Urothelium cell line (cell line): ENCODE measurements at regions not wholly inside any gene's neighbourhood (a gene's known extent, or its start where the extent isn't known, plus 50 kb on each side); places are given as distances from the start of the nearest gene placed in this dataset.
A peak's percentile ranks its signal among the peaks of the same experiment; 100 is the strongest.
"Not testable (repeated sequence)": the region's sequence is repeated elsewhere in the genome, so short reads cannot be mapped to it uniquely, and the experiment has no call there.

Source experiments
- DNase-seq: peaks from one replicate; pipeline ENCODE4 v3.0.0; 2011; ENCODE audit warnings: low spot score, mixed read lengths
- FAIRE-seq: peaks from 2 replicates; lab custom pipeline; 2011; peaks lifted over from hg19 to GRCh38; lab: Jason Lieb, UNC

DNA sequence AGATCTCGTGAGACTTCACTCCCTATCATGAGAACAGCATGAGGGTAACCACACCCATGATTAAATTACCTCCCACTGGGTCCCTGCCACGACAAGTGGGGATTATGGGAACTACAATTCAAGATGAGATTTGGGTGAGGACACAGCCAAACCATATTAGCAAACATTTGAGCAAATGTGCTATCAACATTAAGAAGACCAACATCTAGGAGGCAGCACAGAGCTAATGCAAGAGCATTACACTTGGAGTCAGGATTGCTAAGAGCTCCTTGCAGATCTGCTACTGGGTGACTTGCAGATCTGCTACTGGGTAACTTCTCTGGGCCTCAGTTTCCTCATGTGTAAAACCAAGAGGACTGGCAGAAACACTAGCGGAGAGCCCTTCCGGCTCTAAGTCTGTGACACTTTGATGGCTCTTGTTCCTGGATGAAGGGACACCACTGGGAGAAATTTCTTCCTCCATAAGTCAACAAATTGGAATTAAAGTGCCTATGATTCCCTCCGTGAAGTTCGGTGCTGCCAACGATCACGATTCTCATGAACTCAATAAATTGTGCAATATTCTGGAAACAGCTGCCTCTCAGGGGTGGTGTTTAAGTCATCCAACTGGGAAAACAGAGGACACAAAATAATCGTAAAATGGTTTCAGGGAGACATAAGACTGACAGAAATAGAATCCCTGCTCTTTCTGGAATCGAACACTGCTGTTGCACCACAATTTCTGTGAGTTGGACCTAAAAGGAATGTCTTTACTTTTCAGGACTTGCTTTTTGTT, 115.8 kb upstream of the ITGB1 start:
- no peak for FAIRE-seq
- no peak for DNase-seq

DNA sequence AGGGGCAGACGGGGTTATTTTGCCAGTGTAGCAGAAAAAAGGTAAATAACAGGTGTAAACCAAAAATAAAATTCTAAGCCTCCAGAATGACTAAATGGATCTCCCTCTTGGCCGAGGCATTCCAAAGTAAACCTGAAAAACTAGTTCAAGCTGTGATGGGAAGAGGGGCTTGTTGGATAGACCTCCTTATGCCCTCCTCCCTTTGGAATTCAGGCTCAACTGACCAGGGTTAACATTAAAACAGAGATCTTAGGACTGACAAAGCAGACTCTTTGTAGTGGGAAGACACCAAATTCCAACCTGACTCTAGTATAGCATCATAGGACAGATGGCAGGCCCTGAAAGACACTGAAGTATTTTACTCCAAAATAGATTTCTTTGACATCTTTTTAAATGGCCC, 113.8 kb upstream of the ITGB1 start:
- FAIRE-seq: no peak

DNA sequence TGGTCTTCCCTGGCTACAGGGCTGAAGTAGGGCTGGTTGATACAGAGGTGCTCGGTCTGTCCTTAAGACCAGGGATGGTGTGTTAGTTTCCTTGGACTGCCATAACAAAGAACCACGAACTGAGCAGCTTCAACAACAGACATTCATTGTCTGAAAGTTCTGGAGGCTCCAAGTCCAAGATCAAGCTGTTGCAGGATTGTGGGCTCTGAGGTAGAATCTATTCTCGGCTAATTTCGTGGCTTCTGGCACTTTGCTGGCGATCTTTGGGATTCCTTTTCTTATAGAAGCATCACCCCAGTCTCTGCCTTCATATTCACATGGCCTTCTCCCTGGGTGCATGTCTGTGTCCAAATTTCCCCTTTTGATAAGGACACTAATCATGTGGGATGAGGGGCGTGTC, 112.1 kb upstream of the ITGB1 start:
- FAIRE-seq: no peak
- DNase-seq: no peak

More for the DNA sequence above, 113.8 kb upstream of the ITGB1 start:
- DNase-seq: no peak

DNA sequence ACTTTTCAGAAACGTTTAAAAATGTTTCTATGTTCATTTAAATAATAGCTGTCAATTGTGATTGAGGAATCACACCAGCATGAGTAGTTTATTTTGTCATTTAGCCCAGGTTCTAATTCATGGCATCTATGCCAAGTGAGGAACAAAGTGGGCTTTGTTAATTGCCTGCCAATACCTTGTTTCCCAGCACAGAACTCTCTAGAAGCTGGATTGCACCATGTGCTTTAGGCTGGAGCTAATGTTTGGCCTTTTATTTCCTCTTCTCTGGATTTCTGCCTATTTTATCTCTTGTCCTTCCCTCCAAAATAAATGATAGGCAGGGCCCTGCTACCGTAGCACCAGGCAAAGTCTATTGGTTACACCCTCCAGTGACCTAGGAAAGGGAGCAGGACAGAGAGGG, 109.9 kb upstream of the ITGB1 start:
- no peak for FAIRE-seq
- no peak for DNase-seq

DNA sequence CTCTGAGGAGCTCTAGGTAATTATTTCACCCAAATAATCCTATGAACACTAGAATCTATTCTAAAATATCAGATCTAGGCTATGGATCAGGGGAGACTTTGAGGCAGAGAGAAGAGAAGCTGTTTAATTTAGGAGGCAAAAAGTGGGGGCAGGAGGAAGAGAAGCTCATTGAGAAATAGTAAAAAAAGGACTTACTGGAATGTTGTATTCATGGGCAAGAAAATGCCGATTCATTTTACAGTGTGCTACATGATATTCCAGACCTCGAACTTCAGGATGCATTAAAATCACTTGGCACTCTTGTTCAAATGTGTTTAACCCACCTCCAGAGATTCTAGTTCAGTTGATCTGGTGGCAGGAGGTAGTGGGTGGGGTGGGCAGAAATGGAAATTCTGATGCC, 109.5 kb upstream of the ITGB1 start:
- DNase-seq (no peak), FAIRE-seq (no peak)

DNA sequence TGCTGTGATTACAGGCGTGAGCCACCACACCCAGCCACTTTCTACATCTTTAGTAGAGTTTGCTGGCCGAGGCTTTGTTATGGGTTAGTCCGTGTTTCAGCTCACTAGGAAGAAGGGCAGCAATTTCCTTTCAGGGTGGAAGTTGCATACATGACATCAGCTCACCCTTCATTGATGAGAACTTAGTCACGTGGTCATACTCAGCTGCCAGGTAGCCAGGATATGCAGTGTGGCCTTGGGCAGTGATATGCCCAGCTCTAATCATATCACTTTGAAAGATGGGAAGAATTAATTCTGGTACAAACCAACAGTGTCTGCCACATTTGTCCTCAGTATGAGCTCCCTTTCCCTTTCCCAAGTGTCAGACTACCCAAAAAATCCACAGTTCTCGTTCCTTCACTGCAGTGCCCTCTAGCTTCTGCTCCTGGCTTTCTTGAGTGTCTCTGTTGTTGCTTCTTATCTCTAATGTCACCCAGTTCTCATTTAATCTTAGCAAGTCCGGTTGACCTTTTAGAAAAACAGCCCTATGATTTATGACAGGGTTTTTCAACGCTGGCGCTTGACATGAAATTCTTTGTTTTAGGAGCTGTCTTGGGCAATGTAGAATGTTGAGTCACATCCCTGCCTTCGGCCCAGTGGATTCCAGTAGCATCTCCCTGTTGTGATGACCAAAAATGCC, 108.7 kb upstream of the ITGB1 start:
- FAIRE-seq: peak; percentile 23

DNA sequence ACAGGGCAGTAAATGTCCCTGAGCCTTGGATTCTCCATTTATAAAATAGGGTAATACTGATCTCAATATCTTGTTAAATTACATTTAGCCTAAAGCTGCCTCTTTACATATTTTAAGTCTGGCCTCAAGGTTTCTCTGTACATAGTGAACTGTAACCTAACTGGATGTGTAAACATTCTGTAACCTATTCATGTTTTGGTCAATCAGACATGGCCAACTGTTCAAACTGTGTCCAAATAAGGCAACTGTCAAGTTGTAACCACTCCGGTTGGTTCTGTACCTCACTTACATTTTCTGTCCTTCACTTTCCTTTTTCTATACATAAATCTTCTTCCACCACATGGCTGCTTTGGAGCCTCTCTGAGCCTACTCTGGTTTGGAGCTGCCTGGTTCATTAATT, 107.1 kb upstream of the ITGB1 start:
- FAIRE-seq (no peak), DNase-seq (no peak)

More for the DNA sequence above, 108.7 kb upstream of the ITGB1 start:
- no peak for DNase-seq

DNA sequence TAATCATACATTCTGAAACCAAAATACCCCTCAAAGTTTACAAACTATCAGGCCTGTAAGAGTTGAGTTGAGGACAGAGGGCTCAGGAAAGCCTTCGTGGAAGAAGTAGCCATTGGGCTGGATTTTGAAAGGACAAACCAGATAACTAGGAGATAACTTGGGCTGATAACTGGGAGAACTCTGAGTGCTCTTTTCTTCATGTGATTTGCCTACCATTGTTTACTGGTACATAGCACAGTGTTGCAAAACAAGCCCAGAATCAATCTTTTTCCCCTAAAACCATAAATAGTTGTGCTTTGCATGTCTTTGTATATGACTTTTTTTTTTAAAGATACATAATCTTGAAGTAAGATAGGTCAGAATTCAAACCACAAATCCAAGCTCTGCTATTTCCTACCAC, 106.7 kb upstream of the ITGB1 start:
- FAIRE-seq: no peak
- no peak for DNase-seq

DNA sequence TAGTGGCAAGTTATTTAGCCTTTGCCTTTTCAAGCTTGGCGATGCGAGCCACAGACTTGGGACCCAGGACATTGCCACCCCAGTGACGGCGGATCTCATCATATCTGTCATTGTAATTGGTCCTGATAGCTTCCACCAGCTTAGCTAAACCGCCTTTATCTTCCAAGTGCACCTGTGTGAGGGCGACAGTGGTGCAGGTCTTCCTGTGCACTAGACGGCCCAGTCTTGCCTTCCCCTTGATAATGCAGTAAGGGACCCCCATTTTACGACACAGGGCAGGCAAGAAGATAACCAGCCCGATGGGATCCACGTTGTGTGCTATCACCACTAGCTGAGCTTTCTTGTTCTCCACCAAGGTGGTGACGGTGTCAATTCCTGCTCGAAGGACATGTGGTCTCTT, 99.6 kb upstream of the ITGB1 start:
- DNase-seq: no peak
- peak; percentile 5 for FAIRE-seq

DNA sequence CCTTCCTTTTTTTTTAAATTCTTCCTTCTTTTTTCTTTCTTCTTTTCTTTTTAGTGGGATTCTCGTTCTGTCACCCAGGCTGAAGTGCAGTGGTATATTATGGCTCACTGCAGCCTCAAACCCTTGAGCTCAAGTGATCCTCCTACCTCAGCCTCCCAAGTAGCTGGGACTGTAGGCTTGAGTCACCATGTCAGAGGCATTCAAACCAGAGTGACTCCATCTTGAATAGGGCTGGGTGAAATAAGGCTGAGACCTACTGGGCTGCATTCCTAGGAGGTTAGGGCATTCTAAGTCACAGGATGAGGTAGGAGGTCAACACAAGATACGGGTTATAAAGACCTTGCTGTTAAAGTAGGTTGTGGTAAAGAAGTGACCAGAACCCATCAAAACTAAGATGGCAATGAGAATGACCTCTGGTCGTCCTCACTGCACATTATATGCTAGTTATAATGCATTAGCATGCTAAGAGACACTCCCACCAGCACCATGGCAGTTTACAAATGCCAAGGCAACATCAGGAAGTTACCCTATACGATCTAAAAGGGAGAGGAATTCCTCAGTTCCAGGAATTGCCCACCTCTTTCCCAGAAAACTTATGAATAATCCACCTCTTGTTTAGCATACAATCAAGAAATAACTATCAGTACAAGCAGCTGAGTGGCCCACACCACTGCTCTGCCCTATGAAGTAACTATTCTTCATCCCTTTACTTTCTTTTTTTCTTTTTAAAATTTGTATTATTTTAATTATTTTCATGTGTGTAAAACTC, 99.0 kb upstream of the ITGB1 start:
- FAIRE-seq: peak; percentile 46
- no peak for DNase-seq

DNA sequence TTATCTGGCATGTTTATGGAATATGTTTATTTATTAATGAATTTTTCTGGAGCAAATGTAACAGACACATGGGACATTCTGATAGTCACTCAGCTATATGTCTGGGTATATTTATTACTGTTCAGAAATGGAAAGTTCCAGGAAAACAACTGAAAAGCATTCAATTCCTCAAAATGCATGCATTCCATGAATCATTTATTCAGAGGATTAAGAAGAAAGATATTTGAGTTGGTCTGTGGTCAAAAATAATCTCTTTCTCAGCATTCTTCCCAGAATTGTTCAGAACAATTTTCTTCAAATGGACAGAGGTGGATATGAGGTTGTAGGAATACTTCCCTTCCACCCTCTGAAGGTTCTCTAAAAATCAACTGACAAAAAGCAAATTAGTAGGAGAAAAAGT, 97.6 kb upstream of the ITGB1 start:
- FAIRE-seq (no peak), DNase-seq (no peak)

DNA sequence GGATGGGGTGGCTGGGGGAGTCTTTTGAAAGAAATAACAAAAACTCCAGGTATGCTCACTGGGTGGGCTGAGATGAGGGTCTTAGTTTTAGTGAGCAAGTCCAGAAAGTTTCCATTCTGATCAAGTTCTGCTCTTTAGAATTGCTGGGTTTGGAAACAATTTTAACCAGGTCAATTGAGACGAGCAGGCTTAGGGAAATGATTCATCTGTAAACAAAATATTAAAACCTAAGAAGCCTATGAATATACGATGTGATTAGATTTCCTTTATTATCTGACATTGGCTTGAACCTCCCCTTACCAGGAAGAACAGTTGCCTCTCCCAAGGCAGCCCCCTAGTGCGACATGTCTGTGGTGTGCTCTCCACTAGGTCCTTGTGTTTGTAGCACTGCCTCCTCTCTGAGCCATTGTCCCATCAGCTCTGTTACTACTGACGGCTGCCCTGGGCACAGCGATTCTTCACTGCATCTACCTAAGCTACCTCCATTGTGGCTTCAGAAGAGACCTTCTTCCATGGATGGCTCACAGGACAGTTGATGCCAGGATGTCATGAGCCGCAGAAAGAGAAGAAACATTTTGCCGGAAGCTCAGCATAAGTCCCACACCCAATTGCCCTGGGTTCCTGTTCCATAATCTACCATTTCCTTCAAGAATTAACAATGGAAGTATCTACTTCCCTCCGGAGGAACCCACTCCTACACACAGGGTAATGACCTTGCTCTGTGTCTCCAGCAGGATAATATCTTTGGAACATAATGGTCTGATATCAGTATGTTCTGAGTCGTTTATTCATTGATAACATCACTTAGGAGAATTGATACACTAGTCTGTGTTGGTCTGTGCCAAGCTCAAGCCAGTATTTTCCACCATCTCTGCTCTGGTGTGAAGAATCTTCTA, 95.1 kb upstream of the ITGB1 start:
- DNase-seq (no peak), FAIRE-seq (no peak)

DNA sequence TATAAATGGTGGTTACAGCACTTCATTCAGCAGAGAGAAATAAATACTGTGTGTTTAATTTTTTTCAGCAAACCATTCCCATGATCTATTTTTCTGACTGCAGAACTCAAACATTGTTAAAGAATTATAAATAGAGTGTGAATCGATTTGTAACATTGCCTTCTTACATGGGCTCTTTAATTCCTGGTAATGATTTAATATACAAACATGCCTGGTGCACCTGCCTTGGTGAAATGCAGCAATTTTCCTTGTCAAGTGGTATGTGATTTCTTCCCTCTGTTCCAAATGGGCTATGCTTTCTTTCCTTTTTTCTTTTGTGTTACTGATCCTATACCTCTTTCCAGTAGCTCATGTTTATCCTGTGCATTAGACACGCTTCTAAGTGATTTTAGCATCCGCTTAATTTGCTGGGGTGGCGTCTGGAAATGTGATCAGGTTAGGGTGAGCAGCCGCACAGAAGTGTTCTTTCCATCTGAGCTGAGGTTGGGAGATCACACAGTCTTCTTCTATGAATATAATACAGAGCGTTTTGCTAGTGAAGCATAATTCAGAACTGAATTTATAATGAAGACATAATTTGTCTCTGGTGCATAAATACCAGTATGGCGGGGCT, 94.3 kb upstream of the ITGB1 start:
- DNase-seq (no peak), FAIRE-seq (no peak)

DNA sequence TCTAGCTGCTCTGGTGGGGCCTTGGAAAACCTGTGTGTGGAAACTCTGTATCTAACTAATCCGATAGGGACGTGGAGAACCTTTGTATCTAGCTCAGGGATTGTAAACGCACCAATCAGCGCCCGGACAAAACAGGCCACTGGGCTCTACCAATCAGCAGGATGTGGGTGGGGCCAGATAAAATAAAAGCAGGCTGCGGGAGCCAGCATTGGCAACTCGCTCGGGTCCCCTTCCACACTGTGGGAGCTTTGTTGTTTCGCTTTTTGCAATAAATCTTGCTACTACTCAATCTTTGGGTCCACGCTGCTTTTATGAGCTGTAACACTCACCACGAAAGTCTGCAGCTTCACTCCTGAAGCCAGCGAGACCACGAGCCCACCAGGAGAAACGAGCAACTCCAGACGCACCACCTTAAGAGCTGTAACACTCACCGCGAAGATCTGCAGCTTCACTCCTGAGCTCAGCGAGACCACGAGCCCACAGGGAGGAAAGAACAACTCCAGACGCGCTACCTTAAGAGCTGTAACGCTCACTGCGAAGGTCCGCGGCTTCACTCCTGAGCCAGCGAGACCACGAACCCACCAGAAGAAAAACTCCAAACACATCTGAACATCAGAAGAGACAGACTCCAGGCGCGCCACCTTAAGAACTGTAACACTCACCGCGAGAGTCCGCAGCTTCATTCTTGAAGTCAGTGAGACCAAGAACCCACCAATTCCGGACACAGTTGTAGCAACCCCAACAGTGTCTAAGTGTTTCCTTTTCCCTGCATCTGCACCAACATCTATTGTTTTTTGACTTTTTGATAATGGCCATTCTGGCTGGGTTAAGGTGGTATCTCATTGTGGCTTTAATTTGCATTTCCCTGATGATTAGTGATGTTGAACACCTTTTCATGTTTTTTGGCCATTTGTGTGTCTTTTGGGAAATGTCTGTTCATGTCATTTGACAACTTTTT, 92.2 kb upstream of the ITGB1 start:
- not testable (repeated sequence) for FAIRE-seq, DNase-seq

DNA sequence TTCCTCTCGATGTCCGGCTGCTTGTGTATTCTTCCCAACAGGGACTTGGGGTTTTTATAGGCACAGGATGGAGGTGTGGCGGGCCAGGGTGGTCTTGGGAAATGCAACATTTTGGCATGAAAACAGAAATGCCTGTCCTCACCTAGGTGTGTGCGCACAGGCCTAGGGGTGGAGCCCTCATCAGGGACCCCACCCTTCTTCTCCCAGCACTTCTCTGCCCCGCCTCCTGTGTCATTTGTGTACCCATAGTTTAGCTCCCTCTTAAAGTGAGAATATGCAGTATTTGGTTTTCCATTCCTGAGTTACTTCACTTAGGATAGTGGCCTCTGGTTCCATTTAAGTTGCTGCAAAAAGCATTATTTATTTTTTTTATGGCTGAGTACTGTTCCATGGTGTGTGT, 90.2 kb upstream of the ITGB1 start:
- FAIRE-seq: no peak
- no peak for DNase-seq

DNA sequence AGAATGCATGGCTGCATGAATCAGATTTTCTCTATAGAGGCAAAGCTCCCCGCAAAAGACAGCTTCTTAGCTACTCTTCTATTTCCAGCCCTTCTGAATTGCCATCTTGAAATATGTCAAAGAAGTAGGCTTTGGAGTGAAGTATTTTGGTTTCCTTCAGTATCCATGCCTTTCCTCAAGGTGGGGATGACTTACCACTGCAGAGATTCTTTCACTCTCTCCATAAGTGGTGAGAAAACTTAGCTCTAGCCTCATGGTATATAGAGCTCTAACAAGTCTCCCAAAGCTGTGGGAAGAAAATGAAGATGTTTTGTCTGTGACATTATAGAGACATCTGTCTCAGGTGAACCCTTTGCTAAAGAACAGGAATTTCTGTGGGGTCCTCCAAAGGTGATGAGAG, 89.6 kb upstream of the ITGB1 start:
- DNase-seq (no peak), FAIRE-seq (no peak)

DNA sequence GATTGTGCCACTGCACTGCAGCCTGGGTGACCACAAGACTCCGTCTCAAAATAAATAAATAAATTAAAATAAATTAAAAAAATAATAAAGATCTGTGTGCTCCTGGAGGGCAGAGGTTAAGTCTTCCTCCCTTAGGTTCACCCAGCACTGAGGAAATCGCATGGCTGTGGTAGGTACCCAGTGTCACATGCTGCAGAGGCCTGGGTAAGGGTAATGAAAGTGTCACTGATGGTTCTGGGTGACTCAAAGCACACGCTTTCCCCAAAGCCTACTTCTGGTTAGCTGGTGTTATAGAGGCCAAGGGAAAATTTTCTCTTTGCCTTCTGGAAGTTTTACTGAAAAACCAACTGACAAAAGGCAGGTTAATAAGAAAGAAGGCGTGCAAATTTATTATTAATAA, 88.8 kb upstream of the ITGB1 start:
- FAIRE-seq: no peak
- no peak for DNase-seq

DNA sequence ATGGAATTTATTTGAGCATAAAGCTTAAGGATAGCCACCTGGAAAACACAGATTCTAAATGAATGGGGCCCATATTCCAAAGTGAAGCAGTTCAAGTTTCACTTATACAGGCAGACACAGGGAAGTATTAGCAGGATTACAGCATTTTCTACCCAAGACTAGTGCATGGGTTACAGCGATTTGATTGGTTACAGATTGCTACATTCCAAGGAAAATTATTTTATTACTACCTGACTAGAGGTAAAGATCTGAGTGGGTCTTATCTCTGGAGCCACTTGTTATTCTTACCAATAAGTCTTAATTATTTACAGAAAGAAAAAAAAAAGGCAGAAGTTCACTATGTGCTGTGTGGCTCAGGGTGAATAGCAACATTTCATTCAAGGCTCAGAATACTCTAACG, 87.4 kb upstream of the ITGB1 start:
- FAIRE-seq (no peak), DNase-seq (no peak)

DNA sequence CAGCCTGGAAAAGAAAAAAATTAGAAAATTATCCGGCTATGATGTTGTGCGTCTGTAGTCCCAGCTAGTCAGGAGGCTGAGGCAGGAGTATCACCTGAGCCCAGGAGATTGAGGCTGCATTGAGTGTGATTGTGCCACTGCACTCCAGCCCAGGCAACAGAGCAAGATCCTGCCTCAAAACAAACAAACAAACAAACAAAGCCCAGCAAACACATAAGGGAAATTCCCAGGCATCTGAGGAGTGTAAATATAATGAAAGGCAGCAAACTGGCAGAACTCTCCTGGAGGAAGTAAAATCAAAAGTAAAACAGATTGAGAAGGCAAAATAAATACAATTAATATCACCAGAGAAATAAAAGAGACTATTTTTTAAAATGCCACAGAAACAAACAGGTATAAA, 84.5 kb upstream of the ITGB1 start:
- no peak for FAIRE-seq

More for the DNA sequence above, 84.5 kb upstream of the ITGB1 start:
- no peak for DNase-seq
